ENCODE measurements at regions not wholly inside any gene's neighbourhood (a gene's known extent, or its start where the extent isn't known, plus 50 kb on each side); places are given as distances from the start of the nearest gene placed in this dataset.

GRCh38 chr9:135400496-135400895, 79.1 kb upstream of the PPP1R26 start:
- TF ChIP-seq EZH2phosphoT487 (IDR thresholded peaks at IDR 0.05) (no peak), CTCF (IDR thresholded peaks at IDR 0.05) (no peak)
